VCaP (cell line): ENCODE measurements at regions not wholly inside any gene's neighbourhood (a gene's known extent, or its start where the extent isn't known, plus 50 kb on each side); places are given as distances from the start of the nearest gene placed in this dataset.

ENCODE experiments used
- H3K27ac ChIP-seq: fragments of 450-650 bp; 2 replicates; pipeline ENCODE4 v1.5.1; 2017
- TF ChIP-seq, protein P1 (sequence below): fragments of 450-650 bp; conservative IDR thresholded peaks from 2 replicates; pipeline ENCODE4 v1.5.1; 2017; ENCODE audit warnings: mild to moderate bottlenecking, moderate library complexity

DNA sequence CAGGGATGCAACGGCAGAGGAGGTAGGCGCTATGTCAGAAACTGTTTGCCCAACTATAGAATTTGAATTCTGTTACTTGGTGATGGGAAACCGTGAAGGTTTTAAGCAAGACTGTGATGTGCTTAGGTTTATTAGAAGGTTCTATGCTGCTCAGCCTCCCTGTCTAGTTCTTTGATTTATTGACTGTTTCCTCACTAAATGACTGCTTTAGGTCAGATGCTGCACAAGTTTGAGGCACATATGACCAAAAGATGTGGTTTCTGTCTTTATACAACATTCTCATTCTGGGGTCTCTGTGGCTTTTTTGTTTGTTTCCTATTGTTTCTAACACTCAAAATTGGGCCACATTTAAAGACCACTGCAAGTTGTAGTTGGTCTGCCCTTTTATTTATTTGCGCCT is 323.0 kb upstream of the OBI1 start:
- TF ChIP-seq, protein P1, sequence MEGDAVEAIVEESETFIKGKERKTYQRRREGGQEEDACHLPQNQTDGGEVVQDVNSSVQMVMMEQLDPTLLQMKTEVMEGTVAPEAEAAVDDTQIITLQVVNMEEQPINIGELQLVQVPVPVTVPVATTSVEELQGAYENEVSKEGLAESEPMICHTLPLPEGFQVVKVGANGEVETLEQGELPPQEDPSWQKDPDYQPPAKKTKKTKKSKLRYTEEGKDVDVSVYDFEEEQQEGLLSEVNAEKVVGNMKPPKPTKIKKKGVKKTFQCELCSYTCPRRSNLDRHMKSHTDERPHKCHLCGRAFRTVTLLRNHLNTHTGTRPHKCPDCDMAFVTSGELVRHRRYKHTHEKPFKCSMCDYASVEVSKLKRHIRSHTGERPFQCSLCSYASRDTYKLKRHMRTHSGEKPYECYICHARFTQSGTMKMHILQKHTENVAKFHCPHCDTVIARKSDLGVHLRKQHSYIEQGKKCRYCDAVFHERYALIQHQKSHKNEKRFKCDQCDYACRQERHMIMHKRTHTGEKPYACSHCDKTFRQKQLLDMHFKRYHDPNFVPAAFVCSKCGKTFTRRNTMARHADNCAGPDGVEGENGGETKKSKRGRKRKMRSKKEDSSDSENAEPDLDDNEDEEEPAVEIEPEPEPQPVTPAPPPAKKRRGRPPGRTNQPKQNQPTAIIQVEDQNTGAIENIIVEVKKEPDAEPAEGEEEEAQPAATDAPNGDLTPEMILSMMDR: no peak
- H3K27ac ChIP-seq: no peak overlapping the region

DNA sequence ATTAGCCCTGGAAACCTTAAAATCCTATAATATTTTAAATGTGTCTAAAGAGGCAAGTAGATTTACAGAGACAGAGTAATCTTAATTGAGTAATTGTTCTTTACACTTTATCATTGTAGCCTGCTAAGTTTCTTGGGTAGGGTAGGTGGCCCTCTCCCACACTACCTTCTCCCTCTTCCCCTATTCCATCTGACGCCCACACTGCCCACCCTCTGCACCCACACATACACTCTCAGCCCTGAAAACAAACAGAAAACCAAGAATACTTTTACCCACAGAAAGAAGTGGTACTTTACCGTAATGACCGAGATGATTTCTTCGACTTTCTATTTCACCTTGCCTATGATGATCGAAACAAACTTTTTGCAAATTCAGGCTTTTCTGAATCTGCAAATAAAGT is 320.4 kb upstream of the OBI1 start:
- H3K27ac ChIP-seq: no peak overlapping the region
- TF ChIP-seq, protein P1: no peak

DNA sequence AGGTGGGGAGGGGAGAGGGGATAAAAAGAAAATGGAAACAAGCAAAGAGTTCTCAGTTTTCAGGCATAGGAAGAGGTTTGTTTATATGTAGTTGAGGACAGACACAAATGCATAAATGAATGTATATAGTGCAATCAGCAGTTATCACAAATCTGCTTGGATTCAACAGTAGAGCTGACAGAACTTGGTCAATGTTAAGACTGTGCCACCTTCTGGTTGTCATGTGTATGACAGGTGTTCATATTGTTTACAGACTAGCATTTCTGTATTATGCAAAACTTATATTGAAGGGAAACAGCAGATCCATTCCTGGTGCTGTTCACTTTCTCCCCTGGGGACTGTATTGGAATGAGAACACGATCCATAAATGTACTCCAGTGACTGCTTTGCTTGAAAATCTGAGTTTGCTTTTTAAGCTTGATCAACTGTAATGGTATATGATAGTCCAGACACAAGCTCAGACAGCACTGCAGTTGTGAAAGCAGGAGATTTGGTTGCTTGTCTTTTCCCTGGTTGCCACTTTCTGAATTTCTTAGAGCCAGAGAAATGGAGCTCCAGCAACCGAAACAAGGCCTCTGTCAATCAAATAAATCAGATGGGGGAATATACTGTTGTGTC is 319.5 kb upstream of the OBI1 start:
- TF ChIP-seq, protein P1: peak; percentile 83
- H3K27ac ChIP-seq: no peak overlapping the region

DNA sequence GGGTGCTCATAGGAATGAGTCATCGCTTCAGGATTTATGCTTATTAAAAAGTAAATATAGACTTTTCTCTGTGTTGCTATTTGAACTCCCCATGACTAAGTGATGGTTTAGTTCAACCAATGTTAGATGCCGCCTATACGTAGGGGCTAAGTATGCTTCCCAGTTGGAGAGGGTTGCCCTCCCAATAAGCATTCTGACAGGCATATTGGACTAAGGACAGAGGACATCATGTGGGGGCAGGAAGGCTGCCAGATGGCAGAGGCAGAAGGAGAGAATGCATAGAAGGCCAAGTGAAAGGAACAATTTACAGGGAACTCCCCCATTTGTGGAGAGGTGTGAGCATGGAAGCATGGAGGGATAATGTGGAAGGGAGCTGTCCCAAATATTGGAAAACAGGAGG is 318.4 kb upstream of the OBI1 start:
- no peak overlapping the region for H3K27ac ChIP-seq
- TF ChIP-seq, protein P1: no peak

DNA sequence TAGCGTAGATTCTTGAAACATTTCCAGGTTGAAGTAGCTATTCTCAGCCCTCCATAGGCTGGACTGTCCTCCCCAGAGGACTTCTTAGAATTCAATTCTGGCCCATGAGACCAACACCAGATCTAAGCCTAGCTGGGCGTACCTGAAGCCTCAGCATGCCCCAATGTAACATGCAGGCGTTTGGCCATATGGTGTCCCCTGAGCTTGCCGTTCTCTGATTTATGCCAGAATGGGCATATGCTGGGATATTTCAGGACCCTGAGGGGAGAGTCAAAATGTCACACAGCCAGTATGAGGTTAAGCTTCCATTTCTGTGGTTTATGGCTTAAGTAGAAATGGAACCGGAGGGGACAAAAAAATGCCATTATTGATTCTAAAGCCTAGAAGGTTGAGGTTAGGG is 317.7 kb upstream of the OBI1 start:
- TF ChIP-seq, protein P1: no peak
- no peak overlapping the region for H3K27ac ChIP-seq

DNA sequence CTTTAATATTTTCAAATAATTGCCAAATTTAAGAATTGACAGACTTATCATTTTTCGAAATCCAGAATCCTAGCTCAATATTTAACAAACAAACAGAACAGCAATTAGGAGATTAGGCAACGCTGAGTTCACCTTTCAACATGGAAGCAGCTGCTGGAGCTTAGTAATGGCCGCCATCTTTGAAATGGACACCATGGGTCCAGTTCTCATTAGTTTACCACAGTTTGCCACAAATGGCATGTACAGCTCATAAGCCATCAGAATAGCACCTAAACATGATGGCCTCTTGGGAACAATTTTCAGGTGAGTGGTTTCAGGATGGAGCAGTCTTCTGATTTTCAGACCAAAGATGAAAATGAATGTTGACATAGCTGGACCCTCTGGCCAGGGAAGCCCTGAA is 313.6 kb upstream of the OBI1 start:
- TF ChIP-seq, protein P1: no peak
- H3K27ac ChIP-seq: no peak overlapping the region

DNA sequence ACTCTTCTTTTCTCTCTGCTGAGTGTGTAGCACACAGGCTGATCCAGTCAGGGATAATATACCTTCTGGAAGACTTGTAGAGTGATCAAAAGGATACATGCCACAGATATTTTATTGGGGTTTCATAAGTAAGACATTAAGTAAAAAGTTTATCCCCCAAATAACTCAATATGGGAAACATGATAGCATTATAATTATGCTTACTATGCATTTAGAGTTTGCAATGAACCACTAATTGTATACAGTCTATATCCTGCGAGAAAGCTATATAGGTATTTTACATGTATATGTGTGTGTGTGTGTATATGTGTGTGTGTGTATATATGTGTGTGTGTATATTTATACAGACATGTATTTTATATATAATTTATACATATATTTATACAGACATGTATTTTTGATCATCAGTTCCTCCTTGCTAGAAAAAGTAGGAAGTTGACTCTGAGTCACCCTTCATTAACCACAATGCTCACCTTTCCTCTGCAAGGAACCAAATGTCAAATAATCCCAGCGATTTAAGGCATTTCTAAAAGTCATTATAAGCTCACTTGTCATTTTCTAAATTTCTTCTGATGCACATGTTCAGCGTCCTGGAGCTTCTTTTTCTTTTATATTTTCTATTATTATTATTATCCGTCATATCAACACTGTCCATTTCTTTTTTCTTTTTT is 312.5 kb upstream of the OBI1 start:
- H3K27ac ChIP-seq: no peak overlapping the region
- TF ChIP-seq, protein P1: no peak
